ENCODE measurements at regions not wholly inside any gene's neighbourhood (a gene's known extent, or its start where the extent isn't known, plus 50 kb on each side); places are given as distances from the start of the nearest gene placed in this dataset.

GRCh38 chr4:149279331-149279730 is 536.3 kb downstream of the IQCM start:
- TF ChIP-seq ZNF10 (CRISPR knock-in tag; IDR thresholded peaks at IDR 0.05; ENCODE audit: borderline replicate concordance, low read depth), result no peak
- no peak for TF ChIP-seq ZNF777 (CRISPR knock-in tag; IDR thresholded peaks at IDR 0.05)
- TF ChIP-seq REPIN1 (CRISPR knock-in tag; IDR thresholded peaks at IDR 0.05; ENCODE audit: borderline replicate concordance, low read depth), result no peak
- TF ChIP-seq ZZZ3 (CRISPR knock-in tag; IDR thresholded peaks at IDR 0.05; ENCODE audit: borderline replicate concordance), result no peak
- TF ChIP-seq SNRNP70 (IDR thresholded peaks at IDR 0.05; ENCODE audit: low read depth, low read length), result no peak
- TF ChIP-seq ZNF496 (CRISPR knock-in tag; IDR thresholded peaks at IDR 0.05; ENCODE audit: insufficient replicate concordance), result no peak
- TF ChIP-seq ZNF407 (CRISPR knock-in tag; IDR thresholded peaks at IDR 0.05; ENCODE audit: not compliant biosample characterization), result no peak
- no peak for TF ChIP-seq CHD2 (IDR thresholded peaks at IDR 0.05; ENCODE audit: low read depth, low read length)
- TF ChIP-seq HDAC2 (CRISPR knock-in tag; IDR thresholded peaks at IDR 0.05), result no peak
- no peak for TF ChIP-seq TAF1 (CRISPR knock-in tag; IDR thresholded peaks at IDR 0.05)
- no peak for TF ChIP-seq FOXP4 (CRISPR knock-in tag; IDR thresholded peaks at IDR 0.05)
- TF ChIP-seq POLR2AphosphoS5 (IDR thresholded peaks at IDR 0.05; ENCODE audit: low read depth, low read length), result no peak
- no peak for TF ChIP-seq ZNF615 (CRISPR knock-in tag; IDR thresholded peaks at IDR 0.05; ENCODE audit: borderline replicate concordance)

Data from HepG2 (cell line).